Liver (tissue), 8 donors: ENCODE measurements at regions not wholly inside any gene's neighbourhood (a gene's known extent, or its start where the extent isn't known, plus 50 kb on each side); places are given as distances from the start of the nearest gene placed in this dataset.

Experiments used
- DNase-seq: peaks from one replicate; pipeline ENCODE4 v3.0.0-alpha.2; 2017; ENCODE audit warnings: low spot score
- H3K27ac ChIP-seq, 2 donors: one replicate each; pipeline ENCODE4 v1.7.0; 2013; ENCODE audit warnings: inconsistent platforms in 2 of 2, low read length in 2 of 2, control low read depth in 1 of 2, low read depth in 1 of 2, mild to moderate bottlenecking in 1 of 2
- H3K27me3 ChIP-seq, 4 donors: one replicate each; pipeline versions ENCODE4 v1.6.1 to v1.7.0; 2013; ENCODE audit warnings: low read length in 3 of 4, inconsistent platforms in 1 of 4, mild to moderate bottlenecking in 1 of 4, moderate library complexity in 1 of 4; ENCODE audit not compliant: control insufficient read depth in 4 of 4, insufficient read depth in 4 of 4
- H3K36me3 ChIP-seq, 4 donors: one replicate each; pipeline versions ENCODE4 v1.6.1 to v1.7.0; 2013; ENCODE audit warnings: low read length in 3 of 4, mild to moderate bottlenecking in 3 of 4, low read depth in 1 of 4, moderate library complexity in 1 of 4; ENCODE audit not compliant: control insufficient read depth in 4 of 4, insufficient read depth in 3 of 4
- H3K4me1 ChIP-seq, 4 donors: one replicate each; pipeline versions ENCODE4 v1.6.1 to v1.7.0; 2013; ENCODE audit warnings: low read length in 3 of 4, mild to moderate bottlenecking in 3 of 4, moderate library complexity in 1 of 4; ENCODE audit not compliant: control insufficient read depth in 4 of 4, insufficient read depth in 4 of 4
- H3K4me3 ChIP-seq, 3 donors: one replicate each; pipeline versions ENCODE4 v1.6.1 to v1.7.0; 2013; ENCODE audit warnings: low read length in 3 of 3, control low read depth in 1 of 3, low read depth in 1 of 3, mild to moderate bottlenecking in 1 of 3
- H3K9ac ChIP-seq, 2 donors: one replicate each; pipeline ENCODE4 v1.7.0; 2013; ENCODE audit warnings: low read length in 2 of 2, mild to moderate bottlenecking in 2 of 2, moderate library complexity in 2 of 2, control low read depth in 1 of 2, low read depth in 1 of 2
- H3K9me3 ChIP-seq, 4 donors: one replicate each; pipeline versions ENCODE4 v1.6.1 to v1.7.0; 2013; ENCODE audit warnings: low read length in 3 of 4; ENCODE audit not compliant: control insufficient read depth in 4 of 4
- EGR1 ChIP-seq, 2 donors: IDR thresholded peaks; 2 replicates each; pipeline ENCODE4 v1.6.1; 2016 to 2018; ENCODE audit warnings: antibody characterized with exemption in 2 of 2, low read depth in 2 of 2
- FOXA1 ChIP-seq: IDR thresholded peaks from 2 replicates; pipeline ENCODE4 v1.6.1; 2016; ENCODE audit warnings: antibody characterized with exemption
- NR2F2 ChIP-seq: IDR thresholded peaks from 2 replicates; pipeline ENCODE4 v1.6.1; 2016; ENCODE audit warnings: antibody characterized with exemption
- TAF1 ChIP-seq: conservative IDR thresholded peaks from 2 replicates; pipeline ENCODE4 v1.6.1; 2016; ENCODE audit warnings: antibody characterized with exemption, mild to moderate bottlenecking
- WGBS: extraction: QIAGEN DNeasy Blood & Tissue Kit; methylation state at CpG from one replicate; pipeline ENCODE4 v1.1.7; 2013; 5-methylcytosine and 5-hydroxymethylcytosine counted together
- TF ChIP-seq, protein P1 (sequence below): IDR thresholded peaks from 2 replicates; pipeline ENCODE4 v1.6.1; 2016; ENCODE audit warnings: antibody characterized with exemption
- TF ChIP-seq, protein P2 (sequence below): fragments of 150-350 bp; IDR thresholded peaks from 2 replicates; pipeline ENCODE4 v1.5.1; 2017; ENCODE audit warnings: improper control_type of control experiment, low read depth, low read length; ENCODE audit not compliant: missing input control
- TF ChIP-seq, protein P3 (sequence below): IDR thresholded peaks from 2 replicates; pipeline ENCODE4 v1.6.1; 2016; ENCODE audit warnings: antibody characterized with exemption
- donor health status: healthy.
- donor health status: healthy.
- donor health status: healthy.
- donor health status: healthy.
- donor health status: healthy.

DNA sequence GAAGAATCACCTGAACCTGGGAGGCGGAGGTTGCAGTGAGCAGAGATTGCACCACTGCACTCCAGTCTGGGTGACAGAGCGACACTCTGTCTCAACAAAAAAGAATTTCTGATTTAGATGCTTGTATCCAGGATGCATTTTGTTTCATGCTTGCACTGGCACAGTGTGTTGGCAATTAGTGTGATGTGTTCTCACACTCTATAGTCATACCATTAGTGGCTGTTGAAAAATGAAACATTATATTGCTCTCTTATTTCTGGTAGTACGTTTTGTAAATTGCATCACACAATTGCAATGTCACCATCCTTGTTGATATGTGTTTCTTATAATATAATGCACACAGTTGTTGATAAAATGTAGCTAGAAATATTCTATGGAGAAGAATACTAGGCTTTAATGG, 51.3 kb upstream of the RMST start:
- Histone ChIP-seq H3K4me3 (no peak overlapping the region), H3K9me3 (no peaks in the 10 kb centered on the region), H3K36me3 (no peaks in the 10 kb centered on the region), H3K9ac (no peak overlapping the region), H3K27me3 (peaks cover 0 to 4% (median 0%) of the 10 kb centered on the region in 4 donors), H3K4me1 (no peaks in the 10 kb centered on the region), H3K27ac (no peak overlapping the region)
- 76% methylated on average over 3 of the region's 3 CpGs for WGBS
- no peak for DNase-seq
- TF ChIP-seq NR2F2 (no peak), EGR1 (IDR thresholded peaks at IDR 0.05; ENCODE audit: low read depth in 2 of 2) (no peak), FOXA1 (no peak), TAF1 (no peak)
- TF ChIP-seq, protein P1, sequence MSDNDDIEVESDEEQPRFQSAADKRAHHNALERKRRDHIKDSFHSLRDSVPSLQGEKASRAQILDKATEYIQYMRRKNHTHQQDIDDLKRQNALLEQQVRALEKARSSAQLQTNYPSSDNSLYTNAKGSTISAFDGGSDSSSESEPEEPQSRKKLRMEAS, result no peak
- TF ChIP-seq, protein P2, sequence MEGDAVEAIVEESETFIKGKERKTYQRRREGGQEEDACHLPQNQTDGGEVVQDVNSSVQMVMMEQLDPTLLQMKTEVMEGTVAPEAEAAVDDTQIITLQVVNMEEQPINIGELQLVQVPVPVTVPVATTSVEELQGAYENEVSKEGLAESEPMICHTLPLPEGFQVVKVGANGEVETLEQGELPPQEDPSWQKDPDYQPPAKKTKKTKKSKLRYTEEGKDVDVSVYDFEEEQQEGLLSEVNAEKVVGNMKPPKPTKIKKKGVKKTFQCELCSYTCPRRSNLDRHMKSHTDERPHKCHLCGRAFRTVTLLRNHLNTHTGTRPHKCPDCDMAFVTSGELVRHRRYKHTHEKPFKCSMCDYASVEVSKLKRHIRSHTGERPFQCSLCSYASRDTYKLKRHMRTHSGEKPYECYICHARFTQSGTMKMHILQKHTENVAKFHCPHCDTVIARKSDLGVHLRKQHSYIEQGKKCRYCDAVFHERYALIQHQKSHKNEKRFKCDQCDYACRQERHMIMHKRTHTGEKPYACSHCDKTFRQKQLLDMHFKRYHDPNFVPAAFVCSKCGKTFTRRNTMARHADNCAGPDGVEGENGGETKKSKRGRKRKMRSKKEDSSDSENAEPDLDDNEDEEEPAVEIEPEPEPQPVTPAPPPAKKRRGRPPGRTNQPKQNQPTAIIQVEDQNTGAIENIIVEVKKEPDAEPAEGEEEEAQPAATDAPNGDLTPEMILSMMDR, result no peak
- TF ChIP-seq, protein P3, sequence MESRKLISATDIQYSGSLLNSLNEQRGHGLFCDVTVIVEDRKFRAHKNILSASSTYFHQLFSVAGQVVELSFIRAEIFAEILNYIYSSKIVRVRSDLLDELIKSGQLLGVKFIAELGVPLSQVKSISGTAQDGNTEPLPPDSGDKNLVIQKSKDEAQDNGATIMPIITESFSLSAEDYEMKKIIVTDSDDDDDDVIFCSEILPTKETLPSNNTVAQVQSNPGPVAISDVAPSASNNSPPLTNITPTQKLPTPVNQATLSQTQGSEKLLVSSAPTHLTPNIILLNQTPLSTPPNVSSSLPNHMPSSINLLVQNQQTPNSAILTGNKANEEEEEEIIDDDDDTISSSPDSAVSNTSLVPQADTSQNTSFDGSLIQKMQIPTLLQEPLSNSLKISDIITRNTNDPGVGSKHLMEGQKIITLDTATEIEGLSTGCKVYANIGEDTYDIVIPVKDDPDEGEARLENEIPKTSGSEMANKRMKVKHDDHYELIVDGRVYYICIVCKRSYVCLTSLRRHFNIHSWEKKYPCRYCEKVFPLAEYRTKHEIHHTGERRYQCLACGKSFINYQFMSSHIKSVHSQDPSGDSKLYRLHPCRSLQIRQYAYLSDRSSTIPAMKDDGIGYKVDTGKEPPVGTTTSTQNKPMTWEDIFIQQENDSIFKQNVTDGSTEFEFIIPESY, result no peak
